H1 (cell line): ENCODE measurements at regions not wholly inside any gene's neighbourhood (a gene's known extent, or its start where the extent isn't known, plus 50 kb on each side); places are given as distances from the start of the nearest gene placed in this dataset.

Experiments used
- CTCF ChIA-PET: fragments of 300-600 bp; sonication (Branson Sonifier 250); formaldehyde crosslinking; loops from one replicate; lab custom pipeline; 2021; ENCODE audit not compliant: partially characterized antibody; lab: Charles Lee
- POLR2A ChIA-PET: fragments of 300-600 bp; sonication (Branson Sonifier 250); formaldehyde crosslinking; loops from one replicate; lab custom pipeline; 2021; ENCODE audit warnings: inconsistent platforms; ENCODE audit not compliant: partially characterized antibody; lab: Charles Lee
- DNase-seq, 2 experiments: peaks; one replicate each; pipeline versions ENCODE4 v3.0.0 to v3.0.0-alpha.2; 2010 to 2022; ENCODE audit warnings: low spot score in 2 of 2, low read depth in 1 of 2, mixed read lengths in 1 of 2
- FAIRE-seq: peaks from 2 replicates; lab custom pipeline; 2011; peaks lifted over from hg19 to GRCh38; lab: Jason Lieb, UNC
- H2AFZ ChIP-seq: 2 replicates; pipeline ENCODE4 v1.8.1; 2012; ENCODE audit warnings: low read length, inconsistent platforms
- H2AK5ac ChIP-seq: 2 replicates; pipeline ENCODE4 v1.6.1; 2013; ENCODE audit warnings: low read depth, low read length
- H2BK120ac ChIP-seq: replicated peaks from 2 replicates; pipeline ENCODE3; 2013; ENCODE audit warnings: low read depth, low read length, inconsistent platforms
- H2BK12ac ChIP-seq: 2 replicates; pipeline ENCODE4 v1.6.1; 2013; ENCODE audit warnings: low read depth, low read length
- H2BK15ac ChIP-seq: 2 replicates; pipeline ENCODE4 v1.6.1; 2013; ENCODE audit warnings: low read length
- H2BK20ac ChIP-seq: 2 replicates; pipeline ENCODE4 v1.6.1; 2013; ENCODE audit warnings: low read length
- H2BK5ac ChIP-seq: 2 replicates; pipeline ENCODE4 v1.6.1; 2013; ENCODE audit warnings: low read depth, low read length
- H3K14ac ChIP-seq: 2 replicates; pipeline ENCODE4 v1.6.1; 2013; ENCODE audit warnings: inconsistent platforms; ENCODE audit not compliant: insufficient read length
- H3K18ac ChIP-seq: 2 replicates; pipeline ENCODE4 v1.6.1; 2013; ENCODE audit warnings: low read length; ENCODE audit errors: extremely low read depth
- H3K23ac ChIP-seq: 2 replicates; pipeline ENCODE4 v1.6.1; 2013; ENCODE audit warnings: inconsistent platforms; ENCODE audit not compliant: insufficient read length
- H3K23me2 ChIP-seq: 2 replicates; pipeline ENCODE4 v1.6.1; 2013; ENCODE audit warnings: low read depth, low read length
- H3K27ac ChIP-seq: 2 replicates; pipeline ENCODE4 v1.6.1; 2011; ENCODE audit warnings: low read depth, low read length, inconsistent platforms
- H3K27me3 ChIP-seq, 4 experiments: replicated peaks in 1 of 4; 1 replicate in 1 of 4; 2 replicates in 3 of 4; pipeline versions ENCODE4 v1.6.1 to v1.8.1; 2011 to 2013; ENCODE audit warnings: low read length in 3 of 4, mild to moderate bottlenecking in 3 of 4, inconsistent platforms in 2 of 4, mixed read lengths in 2 of 4, moderate library complexity in 1 of 4; ENCODE audit not compliant: control insufficient read depth in 3 of 4, insufficient read depth in 3 of 4; ENCODE audit errors: extremely low read depth in 1 of 4
- H3K36me3 ChIP-seq, 4 experiments: 2 replicates each; pipeline versions ENCODE4 v1.6.1 to v1.8.1; 2011 to 2013; ENCODE audit warnings: mild to moderate bottlenecking in 4 of 4, low read length in 3 of 4, moderate library complexity in 2 of 4, control low read depth in 1 of 4, inconsistent platforms in 1 of 4; ENCODE audit not compliant: insufficient read depth in 4 of 4, control insufficient read depth in 2 of 4
- H3K4ac ChIP-seq: replicated peaks from 2 replicates; pipeline ENCODE3; 2013; ENCODE audit warnings: low read length, low read depth, mixed read lengths, inconsistent platforms; ENCODE audit not compliant: insufficient read length
- H3K4me1 ChIP-seq, 4 experiments: replicated peaks in 1 of 4; 1 replicate in 1 of 4; 2 replicates in 3 of 4; pipeline versions ENCODE4 v1.6.1 to v1.8.1; 2011 to 2013; ENCODE audit warnings: low read length in 3 of 4, inconsistent platforms in 2 of 4, mixed read lengths in 1 of 4; ENCODE audit not compliant: insufficient read depth in 4 of 4, control insufficient read depth in 3 of 4
- H3K4me2 ChIP-seq, 2 experiments: 2 replicates each; pipeline versions ENCODE4 v1.6.1 to v1.8.1; 2011 to 2013; ENCODE audit warnings: low read depth in 2 of 2, low read length in 2 of 2, control low read depth in 1 of 2, inconsistent platforms in 1 of 2, mild to moderate bottlenecking in 1 of 2; ENCODE audit not compliant: insufficient read depth in 1 of 2
- H3K4me3 ChIP-seq, 4 experiments: fragments of 200-600, 300-600 bp in 1 of 4; sonication (generic), shearing (Covaris generic), sonication (Bioruptor Twin) in 1 of 4; 2 replicates each; pipeline versions ENCODE4 v1.5.1 to v1.8.1; 2011 to 2016; ENCODE audit warnings: low read length in 4 of 4, low read depth in 3 of 4, control low read depth in 2 of 4, inconsistent platforms in 2 of 4, mild to moderate bottlenecking in 2 of 4, mixed read lengths in 1 of 4, moderate library complexity in 1 of 4; ENCODE audit not compliant: insufficient read depth in 2 of 4; ENCODE audit errors: extremely low read depth in 1 of 4
- H3K56ac ChIP-seq: replicated peaks from 2 replicates; pipeline ENCODE3; 2013; ENCODE audit warnings: low read depth, mild to moderate bottlenecking, mixed read lengths, low read length, inconsistent platforms; ENCODE audit not compliant: insufficient read length
- H3K79me1 ChIP-seq: 2 replicates; pipeline ENCODE4 v1.6.1; 2013; ENCODE audit warnings: low read depth, low read length, control low read depth
- H3K79me2 ChIP-seq, 2 experiments: 2 replicates each; pipeline versions ENCODE4 v1.6.1 to v1.8.1; 2012 to 2013; ENCODE audit warnings: low read length in 2 of 2, mild to moderate bottlenecking in 2 of 2, inconsistent platforms in 1 of 2; ENCODE audit not compliant: insufficient read depth in 2 of 2, control insufficient read depth in 1 of 2
- H3K9ac ChIP-seq, 4 experiments: replicated peaks in 1 of 4; 1 replicate in 1 of 4; 2 replicates in 3 of 4; pipeline versions ENCODE4 v1.6.1 to v1.8.1; 2011 to 2013; ENCODE audit warnings: low read depth in 3 of 4, low read length in 3 of 4, control low read depth in 2 of 4, mild to moderate bottlenecking in 2 of 4, moderate library complexity in 2 of 4, inconsistent platforms in 1 of 4; ENCODE audit errors: extremely low read depth in 1 of 4
- H3K9me3 ChIP-seq, 2 experiments: 2 replicates each; pipeline versions ENCODE4 v1.6.1 to v1.8.1; 2012 to 2013; ENCODE audit warnings: mild to moderate bottlenecking in 2 of 2, moderate library complexity in 2 of 2, control low read depth in 1 of 2, inconsistent platforms in 1 of 2, low read depth in 1 of 2, low read length in 1 of 2, mixed read lengths in 1 of 2; ENCODE audit not compliant: insufficient read depth in 2 of 2
- H4K20me1 ChIP-seq, 2 experiments: replicated peaks in 1 of 2; 2 replicates each; pipeline versions ENCODE3 to v1.8.1; 2011 to 2013; ENCODE audit warnings: inconsistent platforms in 2 of 2, low read length in 2 of 2, mild to moderate bottlenecking in 1 of 2; ENCODE audit not compliant: insufficient read depth in 2 of 2, control insufficient read depth in 1 of 2
- H4K5ac ChIP-seq: 2 replicates; pipeline ENCODE4 v1.6.1; 2013; ENCODE audit warnings: low read length, low read depth, mixed read lengths, inconsistent platforms; ENCODE audit not compliant: insufficient read length
- H4K8ac ChIP-seq: 2 replicates; pipeline ENCODE4 v1.8.0; 2013; ENCODE audit warnings: mild to moderate bottlenecking, moderate library complexity, low read length, inconsistent platforms; ENCODE audit not compliant: insufficient read depth; ENCODE audit errors: extremely low read depth
- H4K91ac ChIP-seq: replicated peaks from 2 replicates; pipeline ENCODE3; 2013; ENCODE audit warnings: low read length, mixed read lengths, inconsistent platforms; ENCODE audit not compliant: insufficient read length
- ASH2L ChIP-seq: fragments of 200-600, 300-600 bp; sonication (generic); IDR thresholded peaks from one replicate; pipeline ENCODE4 v1.7.1; 2017; ENCODE audit warnings: low read length
- BACH1 ChIP-seq: IDR thresholded peaks from 2 replicates; pipeline ENCODE4 v1.6.1; 2012; ENCODE audit warnings: low read length, improper control_type of control experiment
- BCL11A ChIP-seq, 2 experiments: IDR thresholded peaks; one replicate each; pipeline ENCODE4 v1.6.1; 2011; ENCODE audit warnings: low read depth in 2 of 2, low read length in 2 of 2, mild to moderate bottlenecking in 2 of 2
- CHD2 ChIP-seq: IDR thresholded peaks from 2 replicates; pipeline ENCODE4 v1.6.1; 2012; ENCODE audit warnings: low read length, improper control_type of control experiment
- RFX5 ChIP-seq: IDR thresholded peaks from 2 replicates; pipeline ENCODE4 v1.6.1; 2011; ENCODE audit warnings: low read depth, low read length, improper control_type of control experiment, borderline replicate concordance
- SIX5 ChIP-seq: IDR thresholded peaks from 2 replicates; pipeline ENCODE4 v1.6.1; 2011; ENCODE audit warnings: mild to moderate bottlenecking, low read depth, low read length
- TBP ChIP-seq: IDR thresholded peaks from 2 replicates; pipeline ENCODE4 v1.6.1; 2011; ENCODE audit warnings: low read depth, low read length, improper control_type of control experiment
- ZNF274 ChIP-seq: IDR thresholded peaks from 2 replicates; pipeline ENCODE4 v1.7.0; 2012; ENCODE audit warnings: low read length, borderline replicate concordance; ENCODE audit errors: extremely low read depth
- WGBS, 2 experiments: shearing (Covaris generic) in 1 of 2; methylation state at CpG; one replicate each; pipeline versions ENCODE4 v1.1.6 to v1.1.7; 2013 to 2015; ENCODE audit warnings: low lambda C conversion rate in 2 of 2, mixed read lengths in 2 of 2, inconsistent platforms in 1 of 2, low coverage in 1 of 2, missing lambda C conversion rate in 1 of 2; ENCODE audit not compliant: insufficient replicate concordance in 2 of 2, insufficient coverage in 1 of 2, insufficient read length in 1 of 2; ENCODE audit errors: extremely low coverage in 1 of 2, missing lambda C conversion rate in 1 of 2; 5-methylcytosine and 5-hydroxymethylcytosine counted together

- Histone ChIP-seq H2BK20ac (no peak overlapping the region), H3K14ac (no peak overlapping the region), H2AFZ (no peak overlapping the region), H3K4me1 (no peaks in the 10 kb centered on the region), H3K4me3 (no peak overlapping the region), H4K20me1 (no peaks in the 10 kb centered on the region), H2AK5ac (no peak overlapping the region), H2BK120ac (no peak overlapping the region), H4K91ac (no peak overlapping the region), H2BK15ac (no peak overlapping the region), H4K8ac (no peak overlapping the region), H3K56ac (no peak overlapping the region), H3K4ac (no peak overlapping the region), H3K36me3 (no peaks in the 10 kb centered on the region), H4K5ac (no peak overlapping the region), H2BK5ac (no peak overlapping the region), H3K23ac (no peak overlapping the region), H3K79me1 (no peaks in the 10 kb centered on the region), H2BK12ac (no peak overlapping the region), H3K9ac (no peak overlapping the region), H3K4me2 (no peak overlapping the region), H3K27me3 (no peaks in the 10 kb centered on the region), H3K23me2 (no peaks in the 10 kb centered on the region; the same call in 1 of the 2 replicates), H3K9me3 (no peaks in the 10 kb centered on the region), H3K27ac (no peak overlapping the region), H3K79me2 (no peaks in the 10 kb centered on the region), H3K18ac (no peak overlapping the region)
- ChIA-PET CTCF (interaction anchor here (0.7 to 1.2 kb wide), 4 partner anchors 43 to 1437 kb away, joined by 3 to 4 read pairs (median 3); no protein-coding TSS in a partner anchor), POLR2A (no interaction called here)
- 88% methylated on average over 2 of the region's 2 CpGs; no CpG with 5 or more reads in 1 of the 2 experiments for WGBS, 2 experiments
- no peak for DNase-seq
- TF ChIP-seq TBP (no peak), RFX5 (no peak), ASH2L (no peak), SIX5 (no peak), ZNF274 (no peak), CHD2 (no peak), BCL11A (IDR thresholded peaks at IDR 0.05; ENCODE audit: low read depth in 2 of 2, low read length in 2 of 2) (no peak), BACH1 (no peak)
- no peak for FAIRE-seq
Observed at GRCh38 chr3:152909180-152909883, 74.4 kb downstream of the P2RY1 start.
